Right atrium auricular region (tissue), 2 donors: ENCODE measurements at regions not wholly inside any gene's neighbourhood (a gene's known extent, or its start where the extent isn't known, plus 50 kb on each side); places are given as distances from the start of the nearest gene placed in this dataset.

ENCODE experiments used
- DNase-seq: peaks from one replicate; pipeline ENCODE4 v3.0.0-alpha.2; 2019; ENCODE audit warnings: low spot score
- H3K27ac ChIP-seq, 2 donors: fragments of 200-600 bp; sonication (generic); 1 replicate in 1 of 2; 2 replicates in 1 of 2; pipeline ENCODE4 v1.5.1; 2016 to 2019
- H3K27me3 ChIP-seq, 2 donors: fragments of 200-600 bp; sonication (generic); one replicate each; pipeline versions ENCODE4 v1.5.1 to v1.6.0; 2017 to 2019
- H3K36me3 ChIP-seq: fragments of 200-600 bp; sonication (generic); one replicate; pipeline ENCODE4 v1.5.1; 2016
- H3K4me1 ChIP-seq, 2 donors: fragments of 200-600 bp; sonication (generic); one replicate each; pipeline versions ENCODE4 v1.5.1 to v1.6.0; 2017 to 2019
- H3K4me3 ChIP-seq, 2 donors: fragments of 200-600 bp; sonication (generic); 1 replicate in 1 of 2; 2 replicates in 1 of 2; pipeline ENCODE4 v1.5.1; 2017 to 2019; ENCODE audit warnings: mild to moderate bottlenecking in 1 of 2, moderate library complexity in 1 of 2
- H3K9me3 ChIP-seq, 2 donors: fragments of 200-600 bp; sonication (generic); one replicate each; pipeline ENCODE4 v1.5.1; 2019
- CTCF ChIP-seq, 2 donors: fragments of 200-600 bp; sonication (generic); IDR thresholded peaks; one replicate each; pipeline ENCODE4 v1.5.1; 2019; ENCODE audit warnings: antibody characterized with exemption in 2 of 2

DNA sequence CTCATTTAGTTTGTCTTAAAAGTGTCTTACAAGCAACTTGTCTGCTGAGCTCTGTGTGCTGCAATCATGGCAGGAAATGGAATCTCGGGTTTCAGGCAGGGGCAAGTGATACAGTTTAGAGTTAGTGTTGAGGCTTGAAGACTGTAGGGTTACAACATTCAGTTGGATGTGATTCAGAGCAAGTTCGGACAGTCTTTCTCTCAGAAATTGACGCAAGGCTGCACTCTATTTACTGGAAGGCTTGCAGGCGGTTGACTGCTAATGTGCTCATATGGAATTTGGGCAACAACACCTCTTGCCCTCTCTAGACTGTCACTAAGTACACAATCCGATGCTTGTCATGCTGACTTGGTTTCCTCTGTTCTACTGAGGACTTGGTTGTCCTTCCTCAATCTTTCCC is 161.7 kb upstream of the BMPER start:
- Histone ChIP-seq H3K36me3 (no peaks in the 10 kb centered on the region), H3K4me3 (no peak overlapping the region), H3K27me3 (no peaks in the 10 kb centered on the region), H3K27ac (no peak overlapping the region), H3K4me1 (no peaks in the 10 kb centered on the region), H3K9me3 (no peaks in the 10 kb centered on the region)
- no peak for TF ChIP-seq CTCF (IDR thresholded peaks at IDR 0.05)
- no peak for DNase-seq

GRCh38 chr7:33744293-33745075 is 160.9 kb upstream of the BMPER start:
- Histone ChIP-seq H3K27ac (no peak overlapping the region), H3K9me3 (no peaks in the 10 kb centered on the region), H3K4me3 (no peak overlapping the region), H3K27me3 (no peaks in the 10 kb centered on the region), H3K4me1 (no peaks in the 10 kb centered on the region), H3K36me3 (no peaks in the 10 kb centered on the region)
- peak in 1 of 2 donors; percentile 54 for TF ChIP-seq CTCF (IDR thresholded peaks at IDR 0.05)
- DNase-seq: no peak

DNA sequence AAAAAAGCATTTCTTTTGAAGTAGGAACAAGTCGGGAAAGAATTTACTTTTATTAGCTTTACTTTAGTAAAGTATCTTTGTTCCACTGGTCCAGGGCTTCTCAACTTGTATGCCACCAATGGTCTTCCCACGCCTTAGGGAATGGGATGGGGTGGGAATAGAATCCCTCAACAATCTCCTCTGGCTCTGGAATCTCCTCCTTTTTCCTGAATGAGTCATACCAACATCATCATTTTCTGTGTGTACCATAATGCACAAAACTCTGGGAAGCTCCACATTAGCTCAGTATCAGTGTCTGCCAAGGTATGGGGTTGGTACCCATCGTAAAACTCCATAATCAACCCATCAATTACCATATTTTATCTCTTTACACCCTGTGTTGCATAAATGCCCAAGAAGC is 159.4 kb upstream of the BMPER start:
- Histone ChIP-seq H3K4me3 (no peak overlapping the region), H3K36me3 (no peaks in the 10 kb centered on the region), H3K9me3 (no peaks in the 10 kb centered on the region), H3K4me1 (no peaks in the 10 kb centered on the region), H3K27me3 (no peaks in the 10 kb centered on the region), H3K27ac (no peak overlapping the region)
- no peak for TF ChIP-seq CTCF (IDR thresholded peaks at IDR 0.05)
- no peak for DNase-seq

GRCh38 chr7:33748793-33749192 is 156.5 kb upstream of the BMPER start:
- H3K27me3 ChIP-seq: no peaks in the 10 kb centered on the region
- H3K4me3 ChIP-seq: no peak overlapping the region
- H3K36me3 ChIP-seq: no peaks in the 10 kb centered on the region
- no peaks in the 10 kb centered on the region for H3K9me3 ChIP-seq
- no peaks in the 10 kb centered on the region for H3K4me1 ChIP-seq
- H3K27ac ChIP-seq: no peak overlapping the region
- no peak for TF ChIP-seq CTCF (IDR thresholded peaks at IDR 0.05)
- DNase-seq: no peak

DNA sequence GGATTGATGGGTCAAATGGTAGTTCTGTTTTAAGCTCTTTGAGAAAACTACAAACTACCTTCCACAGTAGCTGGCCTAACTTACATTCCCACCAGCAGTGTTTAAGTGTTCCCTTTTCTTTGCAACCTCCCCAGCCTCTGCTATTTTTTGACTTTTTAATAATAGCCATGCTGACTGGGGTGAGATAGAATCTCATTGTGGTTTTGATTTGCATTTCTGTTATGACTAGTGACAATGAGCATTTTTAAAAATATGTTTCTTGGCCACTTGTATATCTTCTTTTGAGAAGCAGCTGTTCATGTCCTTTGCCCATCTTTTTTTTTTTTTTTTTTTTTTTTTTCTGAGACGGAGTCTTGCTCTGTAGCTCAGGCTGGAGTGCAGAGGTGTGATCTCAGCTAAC is 155.2 kb upstream of the BMPER start:
- no peak for DNase-seq
- Histone ChIP-seq H3K4me1 (no peaks in the 10 kb centered on the region), H3K9me3 (no peaks in the 10 kb centered on the region), H3K27me3 (no peaks in the 10 kb centered on the region), H3K36me3 (no peaks in the 10 kb centered on the region), H3K27ac (no peak overlapping the region), H3K4me3 (no peak overlapping the region)
- no peak for TF ChIP-seq CTCF (IDR thresholded peaks at IDR 0.05)

- no peaks in the 10 kb centered on the region for H3K27me3 ChIP-seq
- H3K9me3 ChIP-seq: no peaks in the 10 kb centered on the region
- no peaks in the 10 kb centered on the region for H3K36me3 ChIP-seq
- no peak overlapping the region for H3K4me3 ChIP-seq
- no peak overlapping the region for H3K27ac ChIP-seq
- no peak for TF ChIP-seq CTCF (IDR thresholded peaks at IDR 0.05)
- H3K4me1 ChIP-seq: no peaks in the 10 kb centered on the region
- no peak for DNase-seq
Measured at GRCh38 chr7:33751443-33751842, 153.9 kb upstream of the BMPER start.
